H9 (cell line): ENCODE measurements at regions not wholly inside any gene's neighbourhood (a gene's known extent, or its start where the extent isn't known, plus 50 kb on each side); places are given as distances from the start of the nearest gene placed in this dataset.

Experiments used
- DNase-seq: peaks from one replicate; pipeline ENCODE4 v3.0.0-alpha.2; 2017
- H2AFZ ChIP-seq: one replicate; pipeline ENCODE4 v1.6.1; 2013; ENCODE audit warnings: mild to moderate bottlenecking, low read length, control low read depth, moderate library complexity
- H2AK5ac ChIP-seq: 2 replicates; pipeline ENCODE4 v1.6.1; 2013; ENCODE audit warnings: low read length, control low read depth, mixed read lengths; ENCODE audit not compliant: insufficient read length
- H2BK120ac ChIP-seq: one replicate; pipeline ENCODE4 v1.6.1; 2013; ENCODE audit warnings: low read depth, mild to moderate bottlenecking, low read length, control low read depth, inconsistent platforms; ENCODE audit not compliant: poor library complexity, severe bottlenecking
- H2BK12ac ChIP-seq: 2 replicates; pipeline ENCODE4 v1.6.1; 2013; ENCODE audit warnings: low read length, control low read depth, mixed read lengths, low read depth; ENCODE audit not compliant: insufficient read length
- H2BK15ac ChIP-seq: 2 replicates; pipeline ENCODE4 v1.6.1; 2013; ENCODE audit warnings: low read depth, low read length, control low read depth
- H2BK20ac ChIP-seq: one replicate; pipeline ENCODE4 v1.6.1; 2013; ENCODE audit warnings: low read depth, mild to moderate bottlenecking, low read length, control low read depth, inconsistent platforms; ENCODE audit not compliant: poor library complexity, severe bottlenecking
- H2BK5ac ChIP-seq: 2 replicates; pipeline ENCODE4 v1.6.1; 2013; ENCODE audit warnings: low read length, control low read depth, mixed read lengths; ENCODE audit not compliant: insufficient read length
- H3K14ac ChIP-seq: 2 replicates; pipeline ENCODE4 v1.6.1; 2013; ENCODE audit warnings: low read length, control low read depth; ENCODE audit not compliant: insufficient read depth
- H3K18ac ChIP-seq: 2 replicates; pipeline ENCODE4 v1.6.1; 2013; ENCODE audit warnings: low read depth, mild to moderate bottlenecking, mixed read lengths, low read length, control low read depth; ENCODE audit not compliant: insufficient read length
- H3K23ac ChIP-seq: 2 replicates; pipeline ENCODE4 v1.6.1; 2013; ENCODE audit warnings: low read length, control low read depth, mixed read lengths, low read depth; ENCODE audit not compliant: insufficient read length
- H3K23me2 ChIP-seq: 2 replicates; pipeline ENCODE4 v1.6.1; 2013; ENCODE audit warnings: low read depth, mild to moderate bottlenecking, mixed read lengths, low read length, control low read depth; ENCODE audit not compliant: insufficient read length, poor library complexity, severe bottlenecking
- H3K27ac ChIP-seq: 2 replicates; pipeline ENCODE4 v1.5.1; 2013; ENCODE audit warnings: low read length, control low read depth, mixed read lengths, low read depth; ENCODE audit not compliant: insufficient read length
- H3K27me3 ChIP-seq: 2 replicates; pipeline ENCODE4 v1.6.1; 2013; ENCODE audit warnings: low read length, control low read depth, inconsistent platforms; ENCODE audit not compliant: insufficient read depth
- H3K4ac ChIP-seq: 2 replicates; pipeline ENCODE4 v1.6.1; 2013; ENCODE audit warnings: low read depth, mild to moderate bottlenecking, control low read depth, inconsistent platforms, low read length, moderate library complexity
- H3K4me1 ChIP-seq: 2 replicates; pipeline ENCODE4 v1.6.1; 2013; ENCODE audit warnings: low read length, control low read depth, inconsistent platforms; ENCODE audit not compliant: insufficient read depth
- H3K4me2 ChIP-seq: 2 replicates; pipeline ENCODE4 v1.6.1; 2013; ENCODE audit warnings: low read length, control low read depth, mixed read lengths; ENCODE audit not compliant: insufficient read length, insufficient read depth
- H3K56ac ChIP-seq: 2 replicates; pipeline ENCODE4 v1.6.1; 2013; ENCODE audit warnings: low read depth, mild to moderate bottlenecking, mixed read lengths, low read length, control low read depth; ENCODE audit not compliant: insufficient read length
- H3K79me1 ChIP-seq: 2 replicates; pipeline ENCODE4 v1.6.1; 2013; ENCODE audit warnings: low read depth, mild to moderate bottlenecking, moderate library complexity, low read length, control low read depth, inconsistent platforms; ENCODE audit not compliant: insufficient read depth, poor library complexity, severe bottlenecking
- H3K79me2 ChIP-seq: 2 replicates; pipeline ENCODE4 v1.6.1; 2013; ENCODE audit warnings: low read length, control low read depth, inconsistent platforms; ENCODE audit not compliant: insufficient read depth
- H3K9ac ChIP-seq: 2 replicates; pipeline ENCODE4 v1.6.1; 2013; ENCODE audit warnings: low read length, control low read depth, mixed read lengths; ENCODE audit not compliant: insufficient read length; ENCODE audit errors: extremely low read depth
- H3K9me3 ChIP-seq: one replicate; pipeline ENCODE4 v1.6.1; 2013; ENCODE audit warnings: low read depth, low read length, inconsistent platforms; ENCODE audit not compliant: control insufficient read depth
- H3T11ph ChIP-seq: one replicate; pipeline ENCODE4 v1.6.1; 2013; ENCODE audit warnings: mild to moderate bottlenecking, low read length, control low read depth, inconsistent platforms
- H4K20me1 ChIP-seq: one replicate; pipeline ENCODE4 v1.6.1; 2013; ENCODE audit not compliant: control insufficient read depth, insufficient read length, insufficient read depth
- H4K5ac ChIP-seq: 2 replicates; pipeline ENCODE4 v1.6.1; 2013; ENCODE audit warnings: low read depth, mild to moderate bottlenecking, mixed read lengths, low read length, control low read depth; ENCODE audit not compliant: insufficient read length
- H4K8ac ChIP-seq: replicated peaks from 2 replicates; pipeline ENCODE4 v1.6.1; 2013; ENCODE audit warnings: low read length, control low read depth, mixed read lengths, low read depth; ENCODE audit not compliant: insufficient read length
- H4K91ac ChIP-seq: 2 replicates; pipeline ENCODE4 v1.6.1; 2013; ENCODE audit warnings: low read depth, mild to moderate bottlenecking, moderate library complexity, mixed read lengths, low read length, control low read depth; ENCODE audit not compliant: insufficient read length
- H3K27ac Mint-ChIP-seq, 3 experiments: 2 replicates in 2 of 3; 3 replicates in 1 of 3; pipeline ENCODE4 v1.8.0; 2020 to 2021; ENCODE audit warnings: mixed read lengths in 3 of 3, mild to moderate bottlenecking in 1 of 3, moderate library complexity in 1 of 3
- H3K27me3 Mint-ChIP-seq: 2 replicates; pipeline ENCODE4 v1.8.0; 2021; ENCODE audit warnings: low read depth, mild to moderate bottlenecking, moderate library complexity, mixed read lengths
- H3K36me3 Mint-ChIP-seq, 3 experiments: 2 replicates in 2 of 3; 3 replicates in 1 of 3; pipeline ENCODE4 v1.8.0; 2020 to 2021; ENCODE audit warnings: low read depth in 3 of 3, mixed read lengths in 3 of 3; ENCODE audit not compliant: insufficient read depth in 1 of 3
- H3K4me1 Mint-ChIP-seq, 2 experiments: 2 replicates each; pipeline ENCODE4 v1.8.0; 2020; ENCODE audit warnings: mixed read lengths in 2 of 2
- H3K4me3 Mint-ChIP-seq, 2 experiments: 2 replicates in 1 of 2; 3 replicates in 1 of 2; pipeline ENCODE4 v1.8.0; 2020 to 2021; ENCODE audit warnings: mild to moderate bottlenecking in 2 of 2, mixed read lengths in 2 of 2, moderate library complexity in 1 of 2
- H3K9me3 Mint-ChIP-seq, 2 experiments: 2 replicates in 1 of 2; 3 replicates in 1 of 2; pipeline ENCODE4 v1.8.0; 2020; ENCODE audit warnings: mild to moderate bottlenecking in 2 of 2, mixed read lengths in 2 of 2, moderate library complexity in 1 of 2
- CTCF ChIP-seq: fragments of 200-600 bp; sonication (generic); conservative IDR thresholded peaks from 3 replicates; pipeline ENCODE4 v1.8.0; 2021; ENCODE audit warnings: antibody characterized with exemption, mild to moderate bottlenecking
- WGBS: extraction: QIAGEN DNeasy Blood & Tissue Kit; methylation state at CpG from one replicate; pipeline ENCODE4 v1.1.7; 2013; ENCODE audit warnings: missing lambda C conversion rate, low lambda C conversion rate, mixed read lengths; ENCODE audit not compliant: insufficient read length; ENCODE audit errors: extremely low coverage; 5-methylcytosine and 5-hydroxymethylcytosine counted together

- no peaks in the 10 kb centered on the region for H3K9me3 ChIP-seq
- Mint-ChIP-seq H3K27me3 (no peaks in the 10 kb centered on the region), H3K27ac (no peak overlapping the region), H3K9me3 (0 out of 5 replicates have a peak, but pooled peaks cover 0 to 2% of the 10 kb centered on the region in 2 experiments), H3K36me3 (peaks cover 0 to 3% (median 0%) of the 10 kb centered on the region in 3 experiments; a peak in 2 of 7 replicates), H3K4me3 (no peak overlapping the region), H3K4me1 (peaks cover 23 to 27% of the 10 kb centered on the region in 2 experiments)
- H3K4me1 ChIP-seq, result 0 out of 2 replicates have a peak, but pooled peaks cover 3% of the 10 kb centered on the region
- no peaks in the 10 kb centered on the region for H3K79me1 ChIP-seq
- no peak overlapping the region for H2AFZ ChIP-seq
- no peak overlapping the region for H3K4ac ChIP-seq
- H2BK5ac ChIP-seq, result no peak overlapping the region
- H3K14ac ChIP-seq, result no peak overlapping the region
- no peak overlapping the region for H3T11ph ChIP-seq
- no peak overlapping the region for H2BK120ac ChIP-seq
- no peak for DNase-seq
- H2AK5ac ChIP-seq, result no peak overlapping the region
- no peak overlapping the region for H3K9ac ChIP-seq
- no peak overlapping the region for H2BK12ac ChIP-seq
- H3K27me3 ChIP-seq, result no peaks in the 10 kb centered on the region
- no peaks in the 10 kb centered on the region for H3K23me2 ChIP-seq
- H3K56ac ChIP-seq, result no peak overlapping the region
- H3K23ac ChIP-seq, result no peak overlapping the region
- no peak overlapping the region for H4K91ac ChIP-seq
- H2BK20ac ChIP-seq, result no peak overlapping the region
- WGBS, result no CpG with 5 or more reads among the region's 3 CpGs
- no peak for TF ChIP-seq CTCF
- no peak overlapping the region for H2BK15ac ChIP-seq
- no peak overlapping the region for H4K5ac ChIP-seq
- H3K18ac ChIP-seq, result no peak overlapping the region
- no peak overlapping the region for H3K27ac ChIP-seq
- H3K79me2 ChIP-seq, result no peaks in the 10 kb centered on the region
- no peaks in the 10 kb centered on the region for H4K20me1 ChIP-seq
- H4K8ac ChIP-seq, result no peak overlapping the region
- no peak overlapping the region for H3K4me2 ChIP-seq
Measured at GRCh38 chr12:102689701-102690100, 209.3 kb upstream of the IGF1 start.
